LNCaP clone FGC (cell line): ENCODE measurements at regions not wholly inside any gene's neighbourhood (a gene's known extent, or its start where the extent isn't known, plus 50 kb on each side); places are given as distances from the start of the nearest gene placed in this dataset.

Experiments
- DNase-seq: peaks from one replicate; pipeline ENCODE4 v3.0.0-alpha.2; 2011; ENCODE audit warnings: low read depth
- H3K4me3 ChIP-seq: 2 replicates; pipeline ENCODE4 v1.5.1; 2011; ENCODE audit warnings: mild to moderate bottlenecking, low read depth, low read length, control low read depth
- TF ChIP-seq, protein P1 (sequence below): IDR thresholded peaks from 2 replicates; pipeline ENCODE4 v1.5.1; 2012; ENCODE audit warnings: mild to moderate bottlenecking; ENCODE audit not compliant: control insufficient read depth, insufficient read depth; ENCODE audit errors: extremely low read depth

DNA sequence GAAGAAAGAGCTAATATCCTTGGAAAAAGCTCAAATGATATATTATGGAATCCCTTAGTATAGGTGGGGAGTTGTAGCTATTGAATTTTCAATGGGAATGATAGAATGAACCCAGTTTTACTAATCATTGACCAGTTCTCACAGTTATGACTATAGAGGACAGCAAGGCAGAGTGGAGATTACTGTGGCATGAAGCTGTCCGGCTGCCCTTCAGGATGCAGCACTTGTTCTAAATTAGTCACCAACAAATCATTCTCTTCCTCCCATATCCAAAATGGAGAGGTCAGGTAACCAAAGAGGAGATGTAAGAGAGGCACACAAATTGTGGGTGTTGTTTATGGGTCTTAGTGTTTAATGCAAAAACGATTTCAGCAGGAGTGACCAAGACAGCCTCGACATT lies 1490.0 kb upstream of the MIR17HG start:
- TF ChIP-seq, protein P1, sequence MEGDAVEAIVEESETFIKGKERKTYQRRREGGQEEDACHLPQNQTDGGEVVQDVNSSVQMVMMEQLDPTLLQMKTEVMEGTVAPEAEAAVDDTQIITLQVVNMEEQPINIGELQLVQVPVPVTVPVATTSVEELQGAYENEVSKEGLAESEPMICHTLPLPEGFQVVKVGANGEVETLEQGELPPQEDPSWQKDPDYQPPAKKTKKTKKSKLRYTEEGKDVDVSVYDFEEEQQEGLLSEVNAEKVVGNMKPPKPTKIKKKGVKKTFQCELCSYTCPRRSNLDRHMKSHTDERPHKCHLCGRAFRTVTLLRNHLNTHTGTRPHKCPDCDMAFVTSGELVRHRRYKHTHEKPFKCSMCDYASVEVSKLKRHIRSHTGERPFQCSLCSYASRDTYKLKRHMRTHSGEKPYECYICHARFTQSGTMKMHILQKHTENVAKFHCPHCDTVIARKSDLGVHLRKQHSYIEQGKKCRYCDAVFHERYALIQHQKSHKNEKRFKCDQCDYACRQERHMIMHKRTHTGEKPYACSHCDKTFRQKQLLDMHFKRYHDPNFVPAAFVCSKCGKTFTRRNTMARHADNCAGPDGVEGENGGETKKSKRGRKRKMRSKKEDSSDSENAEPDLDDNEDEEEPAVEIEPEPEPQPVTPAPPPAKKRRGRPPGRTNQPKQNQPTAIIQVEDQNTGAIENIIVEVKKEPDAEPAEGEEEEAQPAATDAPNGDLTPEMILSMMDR: no peak
- H3K4me3 ChIP-seq: no peak overlapping the region
- DNase-seq: no peak

DNA sequence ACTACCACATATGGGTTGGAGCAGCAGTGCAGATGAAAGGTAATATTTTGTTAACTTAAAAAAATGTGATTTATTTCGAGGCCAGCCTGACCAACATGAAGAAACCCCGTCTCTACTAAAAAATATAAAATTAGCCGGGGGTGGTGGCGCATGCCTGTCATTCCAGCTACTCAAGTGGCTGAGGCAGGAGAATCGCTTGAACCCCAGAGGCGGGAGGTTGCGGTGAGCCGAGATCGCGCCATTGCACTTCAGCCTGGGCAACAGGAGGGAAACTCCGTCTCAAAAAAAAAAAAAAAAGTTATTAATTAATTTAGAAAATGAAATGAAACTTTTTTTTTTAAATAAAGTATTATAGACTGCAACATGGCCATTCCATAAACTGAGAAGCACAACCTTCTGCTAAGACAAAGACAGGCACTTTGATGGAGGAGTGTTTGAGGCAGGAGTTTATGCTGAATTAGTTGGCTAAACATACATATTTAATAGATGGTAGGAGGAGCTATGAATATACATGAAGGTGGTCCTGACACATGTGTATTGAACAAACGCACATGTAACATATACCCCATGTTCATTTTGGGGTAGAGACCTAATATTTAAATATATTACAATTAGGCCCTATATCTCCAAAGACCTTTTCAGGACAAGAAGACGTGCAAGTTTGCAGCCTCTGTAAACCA lies 1485.3 kb upstream of the MIR17HG start:
- TF ChIP-seq, protein P1: no peak
- H3K4me3 ChIP-seq: no peak overlapping the region
- no peak for DNase-seq

DNA sequence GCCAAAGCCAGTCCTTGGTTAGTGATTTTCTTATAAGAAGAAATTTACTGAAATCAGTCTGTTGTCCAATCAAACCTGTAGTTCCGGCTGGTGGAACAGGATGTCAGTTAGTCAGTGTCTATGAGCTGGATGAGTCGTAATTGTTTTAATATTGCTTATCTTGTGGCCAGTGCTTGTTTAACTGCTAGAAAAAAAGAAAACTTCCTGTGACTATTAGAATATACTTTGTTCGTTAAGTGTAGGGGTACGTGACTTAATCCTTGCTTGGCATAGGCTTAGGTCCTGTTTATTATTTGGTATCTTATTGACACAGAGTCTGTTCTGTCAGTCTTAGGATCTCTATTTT lies 1484.8 kb upstream of the MIR17HG start:
- no peak overlapping the region for H3K4me3 ChIP-seq
- TF ChIP-seq, protein P1: no peak
- no peak for DNase-seq

DNA sequence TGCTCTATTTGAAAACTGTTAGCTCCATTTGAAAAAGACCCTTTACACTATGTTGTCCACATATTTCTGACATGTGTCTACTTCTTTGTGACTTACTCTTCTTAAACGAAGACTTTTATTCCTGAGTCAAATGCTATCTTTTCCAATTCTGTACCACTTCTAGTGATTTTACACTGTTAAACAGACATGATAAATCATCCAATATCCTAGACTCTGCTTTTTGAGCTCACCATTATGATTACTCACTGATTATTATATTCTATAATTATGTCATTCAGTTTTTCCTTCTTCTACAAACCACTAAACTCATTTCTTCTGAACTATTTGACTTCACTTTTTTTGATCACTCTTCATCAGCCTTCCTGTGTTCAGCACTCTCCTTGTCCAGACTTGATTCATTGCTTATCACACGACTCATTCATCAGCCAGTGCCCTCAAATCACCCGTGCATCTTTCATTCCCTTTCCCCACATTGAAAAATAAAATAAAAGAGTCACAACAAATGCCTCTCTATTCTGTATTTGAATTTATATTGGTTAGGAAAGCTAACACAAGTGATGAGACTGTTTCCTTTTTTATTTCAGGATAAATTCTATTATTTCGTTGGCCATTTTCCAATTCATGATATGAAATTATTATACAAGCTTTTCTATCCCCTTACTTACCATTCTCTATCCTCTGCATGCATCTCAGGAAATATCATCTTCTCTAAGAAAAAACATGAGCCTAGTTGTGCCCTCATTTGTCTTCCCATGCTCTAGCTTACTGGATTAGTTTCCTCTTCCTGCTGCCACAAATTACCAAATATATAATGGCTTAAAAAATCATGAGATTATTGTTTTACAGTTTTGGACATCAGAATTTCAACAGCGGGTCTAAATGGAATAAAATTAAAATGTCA lies 1482.1 kb upstream of the MIR17HG start:
- H3K4me3 ChIP-seq: no peak overlapping the region
- TF ChIP-seq, protein P1: no peak
- DNase-seq: no peak

DNA sequence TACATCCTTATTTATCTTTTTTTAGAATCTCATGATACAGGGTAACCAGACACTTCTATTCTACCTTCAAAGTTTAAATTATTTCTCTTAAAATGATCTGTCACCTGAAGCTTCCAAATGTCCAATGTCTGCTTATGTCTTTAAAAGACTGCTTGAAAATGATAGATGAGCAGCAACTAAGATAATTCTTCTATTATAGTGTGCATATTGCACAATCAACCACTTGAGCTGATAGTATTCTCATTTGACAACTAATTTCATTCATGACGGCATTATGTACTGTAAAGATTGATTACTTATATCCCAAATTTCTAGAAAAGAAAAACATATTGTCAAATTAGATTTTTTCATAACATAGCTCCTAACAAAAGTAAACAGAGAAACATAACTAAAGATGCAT lies 1478.2 kb upstream of the MIR17HG start:
- no peak for DNase-seq
- H3K4me3 ChIP-seq: no peak overlapping the region
- TF ChIP-seq, protein P1: no peak

DNA sequence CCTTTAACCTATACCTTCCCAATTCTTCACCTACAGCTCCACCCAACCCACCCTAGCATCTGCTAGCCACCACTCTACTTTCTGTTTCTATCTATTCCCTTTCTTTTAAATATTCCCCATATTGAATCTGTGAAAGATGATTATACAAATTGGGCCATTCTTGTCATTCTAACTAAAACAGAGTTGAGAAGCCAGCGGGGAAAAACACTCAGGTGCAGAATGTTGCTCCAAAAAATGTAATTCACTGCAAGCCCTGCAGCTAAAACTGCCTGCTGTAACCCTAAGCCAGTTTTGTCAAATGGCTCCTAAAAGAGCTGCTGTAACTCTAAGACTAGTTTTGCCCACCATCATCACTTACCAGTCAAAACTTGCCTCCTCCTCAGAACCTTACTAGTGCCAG lies 1468.6 kb upstream of the MIR17HG start:
- no peak overlapping the region for H3K4me3 ChIP-seq
- TF ChIP-seq, protein P1: no peak
- no peak for DNase-seq

DNA sequence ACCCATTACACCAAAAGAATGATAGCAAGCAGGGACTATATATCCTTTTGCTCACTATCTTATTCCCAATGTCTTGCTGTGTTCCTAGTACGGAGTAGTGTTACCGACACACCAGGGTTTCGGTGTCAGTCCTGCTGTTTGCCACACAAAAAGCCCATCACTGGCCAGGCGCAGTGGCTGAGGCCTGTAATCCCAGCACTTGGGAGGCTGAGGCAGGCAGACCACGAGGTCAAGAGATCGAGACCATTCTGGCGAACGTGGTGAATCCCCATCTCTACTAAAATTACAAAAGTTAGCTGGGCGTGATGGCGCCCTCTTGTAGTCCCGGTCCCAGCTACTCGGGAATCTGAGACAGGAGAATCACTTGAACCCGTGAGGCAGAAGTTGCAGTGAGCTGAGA lies 1467.3 kb upstream of the MIR17HG start:
- H3K4me3 ChIP-seq: no peak overlapping the region
- TF ChIP-seq, protein P1: no peak
- DNase-seq: no peak
